Suprapubic skin (tissue), 4 donors: ENCODE measurements at regions not wholly inside any gene's neighbourhood (a gene's known extent, or its start where the extent isn't known, plus 50 kb on each side); places are given as distances from the start of the nearest gene placed in this dataset.

Experiments
- DNase-seq, 2 donors: peaks; one replicate each; pipeline ENCODE4 v3.0.0-alpha.2; 2019; ENCODE audit warnings: low spot score in 2 of 2
- H3K27ac ChIP-seq: fragments of 200-600 bp; sonication (generic); one replicate; pipeline ENCODE4 v1.5.1; 2019
- H3K27me3 ChIP-seq: fragments of 200-600 bp; sonication (generic); one replicate; pipeline ENCODE4 v1.5.1; 2019
- H3K36me3 ChIP-seq: fragments of 200-600 bp; sonication (generic); one replicate; pipeline ENCODE4 v1.5.1; 2019
- H3K4me1 ChIP-seq: fragments of 200-600 bp; sonication (generic); one replicate; pipeline ENCODE4 v1.5.1; 2019
- H3K4me3 ChIP-seq: fragments of 200-600 bp; sonication (generic); one replicate; pipeline ENCODE4 v1.5.1; 2019; ENCODE audit warnings: mild to moderate bottlenecking
- H3K9me3 ChIP-seq: fragments of 200-600 bp; sonication (generic); one replicate; pipeline ENCODE4 v1.5.1; 2019
- EP300 ChIP-seq: sonication (generic); formaldehyde crosslinking; IDR thresholded peaks from one replicate; pipeline ENCODE4 v1.6.1; 2017; ENCODE audit warnings: antibody characterized with exemption
- POLR2A ChIP-seq, 2 donors: fragments of 450-650 bp; IDR thresholded peaks; one replicate each; pipeline ENCODE4 v1.6.1; 2017; ENCODE audit warnings: antibody characterized with exemption in 2 of 2, mild to moderate bottlenecking in 2 of 2, moderate library complexity in 2 of 2
- POLR2AphosphoS5 ChIP-seq, 3 donors: sonication (generic); formaldehyde crosslinking; IDR thresholded peaks; one replicate each; pipeline ENCODE4 v1.6.1; 2017; ENCODE audit warnings: antibody characterized with exemption in 3 of 3
- WGBS: methylation state at CpG from one replicate; pipeline ENCODE4 v1.1.5; 2018; 5-methylcytosine and 5-hydroxymethylcytosine counted together
- TF ChIP-seq, protein P1 (sequence below), 2 donors: fragments of 200-600 bp in 1 of 2; fragments of 450-650 bp in 1 of 2; sonication (generic) in 1 of 2; IDR thresholded peaks; one replicate each; pipeline ENCODE4 v1.5.1; 2016 to 2019; ENCODE audit warnings: antibody characterized with exemption in 2 of 2, mild to moderate bottlenecking in 1 of 2, moderate library complexity in 1 of 2

DNA sequence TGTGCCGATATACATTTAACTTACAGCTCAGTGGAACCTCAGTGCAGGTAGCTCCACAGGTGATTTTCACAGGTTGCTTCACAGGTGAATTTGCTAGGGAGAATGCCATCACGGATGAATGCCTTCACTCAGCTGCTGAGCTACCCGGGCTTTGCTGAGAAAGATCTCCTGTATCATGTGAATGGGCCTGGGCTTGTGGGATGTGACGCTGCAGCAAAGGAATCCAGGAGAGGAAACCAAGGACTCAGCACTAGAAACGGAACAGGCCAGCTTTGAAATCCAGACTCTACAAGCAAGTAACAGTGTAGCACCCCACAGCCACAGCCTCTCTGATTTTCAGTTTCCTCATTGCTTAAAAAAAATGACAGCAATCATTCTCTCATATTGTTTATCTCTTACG lies 271.4 kb upstream of the MAF start:
- no peaks in the 10 kb centered on the region for H3K36me3 ChIP-seq
- H3K4me3 ChIP-seq, result no peak overlapping the region
- H3K9me3 ChIP-seq, result no peaks in the 10 kb centered on the region
- WGBS, result 73% methylated on average over 6 of the region's 6 CpGs
- peaks cover 11% of the 10 kb centered on the region for H3K4me1 ChIP-seq
- TF ChIP-seq, protein P1, sequence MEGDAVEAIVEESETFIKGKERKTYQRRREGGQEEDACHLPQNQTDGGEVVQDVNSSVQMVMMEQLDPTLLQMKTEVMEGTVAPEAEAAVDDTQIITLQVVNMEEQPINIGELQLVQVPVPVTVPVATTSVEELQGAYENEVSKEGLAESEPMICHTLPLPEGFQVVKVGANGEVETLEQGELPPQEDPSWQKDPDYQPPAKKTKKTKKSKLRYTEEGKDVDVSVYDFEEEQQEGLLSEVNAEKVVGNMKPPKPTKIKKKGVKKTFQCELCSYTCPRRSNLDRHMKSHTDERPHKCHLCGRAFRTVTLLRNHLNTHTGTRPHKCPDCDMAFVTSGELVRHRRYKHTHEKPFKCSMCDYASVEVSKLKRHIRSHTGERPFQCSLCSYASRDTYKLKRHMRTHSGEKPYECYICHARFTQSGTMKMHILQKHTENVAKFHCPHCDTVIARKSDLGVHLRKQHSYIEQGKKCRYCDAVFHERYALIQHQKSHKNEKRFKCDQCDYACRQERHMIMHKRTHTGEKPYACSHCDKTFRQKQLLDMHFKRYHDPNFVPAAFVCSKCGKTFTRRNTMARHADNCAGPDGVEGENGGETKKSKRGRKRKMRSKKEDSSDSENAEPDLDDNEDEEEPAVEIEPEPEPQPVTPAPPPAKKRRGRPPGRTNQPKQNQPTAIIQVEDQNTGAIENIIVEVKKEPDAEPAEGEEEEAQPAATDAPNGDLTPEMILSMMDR (IDR thresholded peaks at IDR 0.05), result no peak
- TF ChIP-seq POLR2AphosphoS5 (IDR thresholded peaks at IDR 0.05) (no peak), POLR2A (IDR thresholded peaks at IDR 0.05) (no peak), EP300 (no peak)
- no peaks in the 10 kb centered on the region for H3K27me3 ChIP-seq
- no peak overlapping the region for H3K27ac ChIP-seq
- DNase-seq, result no peak

DNA sequence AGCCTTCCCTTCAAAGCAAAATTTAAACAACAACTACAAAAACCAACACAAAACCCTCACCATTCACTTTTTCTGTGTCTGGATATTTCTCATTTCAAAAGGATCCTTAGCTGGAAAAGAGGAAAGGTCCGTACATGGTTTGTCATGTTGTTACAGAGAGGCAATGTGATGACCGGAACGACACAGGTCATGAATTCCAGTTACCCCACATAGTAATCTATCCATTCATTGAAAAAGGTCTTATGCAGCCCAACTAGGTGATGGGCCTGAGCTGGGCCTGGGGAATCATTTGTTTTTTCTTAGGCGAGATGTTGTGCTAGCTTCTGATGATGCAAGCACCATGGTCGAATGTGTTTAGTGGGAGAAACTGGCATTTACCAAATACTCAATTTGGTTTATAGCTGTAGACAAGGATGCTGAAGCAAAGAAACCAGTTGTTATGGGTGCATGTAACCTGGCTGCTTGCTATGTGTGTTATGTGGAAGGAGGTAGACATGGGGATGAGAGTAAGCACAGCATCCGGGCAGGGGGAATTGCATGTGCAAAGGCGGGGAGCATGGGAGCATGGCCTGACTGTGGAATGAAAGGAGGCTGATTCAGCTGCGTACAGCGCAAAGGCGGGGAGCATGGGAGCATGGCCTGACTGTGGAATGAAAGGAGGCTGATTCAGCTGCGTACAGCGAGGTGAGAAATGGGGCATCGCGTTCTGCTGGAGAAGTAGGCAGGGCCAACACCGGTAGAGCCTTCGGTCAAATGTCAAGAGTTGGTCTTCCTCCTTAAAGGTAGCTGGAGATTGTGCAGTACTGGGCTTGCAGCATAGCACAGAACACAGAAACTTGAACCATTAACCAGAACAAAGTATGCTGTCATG lies 269.7 kb upstream of the MAF start:
- DNase-seq, result no peak
- Histone ChIP-seq H3K36me3 (no peaks in the 10 kb centered on the region), H3K27me3 (no peaks in the 10 kb centered on the region), H3K4me3 (no peak overlapping the region), H3K9me3 (no peaks in the 10 kb centered on the region), H3K4me1 (peaks cover 4% of the 10 kb centered on the region), H3K27ac (no peak overlapping the region)
- TF ChIP-seq, protein P1 (IDR thresholded peaks at IDR 0.05), result no peak
- TF ChIP-seq EP300 (no peak), POLR2A (IDR thresholded peaks at IDR 0.05) (no peak), POLR2AphosphoS5 (IDR thresholded peaks at IDR 0.05) (no peak)
- 98% methylated on average over 16 of the region's 16 CpGs for WGBS

DNA sequence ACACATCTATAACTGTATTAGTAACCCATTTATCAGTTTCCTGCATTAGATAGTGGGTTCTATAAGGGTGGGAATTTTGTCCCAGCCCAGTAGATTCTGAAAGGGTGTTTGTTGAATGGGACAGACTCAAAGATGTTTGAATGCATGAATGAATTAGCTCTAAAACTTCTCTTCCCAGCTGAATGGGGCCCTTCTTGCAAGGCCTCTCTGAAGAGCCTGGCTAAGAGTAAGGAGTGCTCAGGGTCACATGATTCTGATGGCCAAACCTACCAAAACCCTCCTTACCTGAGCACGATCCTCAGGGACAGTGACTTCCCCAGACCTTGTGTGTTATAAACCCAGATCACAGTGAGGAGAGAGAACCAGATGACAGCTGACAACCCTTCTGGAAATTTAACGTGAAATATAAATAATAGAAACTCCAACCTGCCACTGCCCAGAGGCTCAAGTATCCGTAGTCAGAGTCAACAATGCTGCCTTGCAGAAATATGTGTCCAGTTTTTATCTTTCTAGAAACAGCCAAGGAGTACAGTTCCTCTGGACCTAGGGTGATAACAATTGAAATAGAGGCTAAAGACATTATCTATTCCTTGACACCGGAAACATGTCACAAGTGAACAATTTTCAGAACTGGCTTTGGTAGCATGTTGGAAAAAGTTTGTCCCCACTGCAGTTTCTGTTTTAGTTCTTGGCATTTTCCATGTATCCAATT lies 268.9 kb upstream of the MAF start:
- WGBS, result 87% methylated on average over 4 of the region's 4 CpGs
- Histone ChIP-seq H3K4me3 (no peak overlapping the region), H3K4me1 (peaks cover 4% of the 10 kb centered on the region), H3K9me3 (no peaks in the 10 kb centered on the region), H3K27me3 (no peaks in the 10 kb centered on the region), H3K36me3 (no peaks in the 10 kb centered on the region), H3K27ac (no peak overlapping the region)
- DNase-seq, result no peak
- TF ChIP-seq EP300 (no peak), POLR2A (IDR thresholded peaks at IDR 0.05) (no peak), POLR2AphosphoS5 (IDR thresholded peaks at IDR 0.05) (no peak)
- TF ChIP-seq, protein P1 (IDR thresholded peaks at IDR 0.05), result no peak

DNA sequence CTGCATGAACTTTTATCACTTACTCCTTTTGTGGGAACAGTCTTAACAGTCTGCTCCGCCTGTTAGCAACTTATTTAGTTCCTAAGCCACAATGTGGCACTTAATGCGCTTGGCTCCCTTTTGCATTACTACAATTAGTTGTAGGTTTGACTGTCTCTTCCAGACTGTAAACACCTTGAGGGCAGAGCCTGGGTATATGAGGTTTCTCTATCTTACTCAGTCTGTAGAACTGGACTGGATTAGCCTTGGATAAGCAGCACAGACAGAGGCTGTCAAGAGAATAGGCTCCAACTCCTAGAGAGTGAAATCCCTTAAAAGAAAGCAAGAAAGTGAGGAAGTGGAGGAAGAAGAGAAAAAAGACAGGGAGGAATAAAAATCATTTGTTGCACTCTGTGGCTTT lies 268.3 kb upstream of the MAF start:
- 94% methylated on average over 2 of the region's 2 CpGs for WGBS
- no peak for TF ChIP-seq EP300
- TF ChIP-seq POLR2A (IDR thresholded peaks at IDR 0.05), result no peak
- TF ChIP-seq POLR2AphosphoS5 (IDR thresholded peaks at IDR 0.05), result no peak
- TF ChIP-seq, protein P1 (IDR thresholded peaks at IDR 0.05), result no peak
- H3K27me3 ChIP-seq, result no peaks in the 10 kb centered on the region
- H3K27ac ChIP-seq, result no peak overlapping the region
- DNase-seq, result no peak
- no peaks in the 10 kb centered on the region for H3K36me3 ChIP-seq
- no peaks in the 10 kb centered on the region for H3K4me1 ChIP-seq
- no peaks in the 10 kb centered on the region for H3K9me3 ChIP-seq
- no peak overlapping the region for H3K4me3 ChIP-seq

DNA sequence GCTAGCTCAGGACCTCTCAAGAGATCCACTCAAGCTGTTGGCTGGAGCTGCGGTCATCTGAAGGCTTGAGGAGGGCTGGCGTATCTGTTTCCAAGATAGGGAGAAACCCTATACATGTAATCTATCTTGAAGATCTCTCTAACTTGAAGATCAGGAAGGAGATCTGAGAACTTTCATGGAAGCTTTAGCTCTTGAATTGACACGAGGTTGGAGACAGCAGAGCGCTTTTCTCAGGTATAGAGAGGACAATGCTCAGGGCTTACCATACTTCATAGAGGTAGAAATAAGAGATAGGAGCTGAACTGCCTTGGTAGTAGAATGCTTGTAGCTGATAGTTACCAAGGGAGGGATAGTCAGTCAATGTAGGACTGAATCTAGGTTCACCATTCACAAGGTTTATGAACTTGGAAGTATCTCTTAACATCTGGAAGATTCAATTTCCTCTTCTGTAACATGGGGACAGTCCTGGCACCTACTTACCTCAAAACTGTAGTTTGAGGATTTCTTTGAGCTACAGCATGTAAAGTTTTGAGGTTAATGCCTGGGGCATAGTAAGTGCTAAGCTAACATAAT lies 267.0 kb upstream of the MAF start:
- Histone ChIP-seq H3K9me3 (no peaks in the 10 kb centered on the region), H3K4me3 (no peak overlapping the region), H3K4me1 (no peaks in the 10 kb centered on the region), H3K27me3 (no peaks in the 10 kb centered on the region), H3K27ac (no peak overlapping the region), H3K36me3 (no peaks in the 10 kb centered on the region)
- DNase-seq, result no peak
- TF ChIP-seq EP300 (no peak), POLR2AphosphoS5 (IDR thresholded peaks at IDR 0.05) (no peak), POLR2A (IDR thresholded peaks at IDR 0.05) (no peak)
- TF ChIP-seq, protein P1 (IDR thresholded peaks at IDR 0.05), result no peak
- WGBS, result 88% methylated on average over 4 of the region's 4 CpGs
